Neural cell (in vitro differentiated cells): ENCODE measurements at regions not wholly inside any gene's neighbourhood (a gene's known extent, or its start where the extent isn't known, plus 50 kb on each side); places are given as distances from the start of the nearest gene placed in this dataset.

Source experiments
- H2AFZ ChIP-seq: fragments of 200-600, 300-800 bp; sonication (generic), shearing (Covaris generic); 2 replicates; pipeline ENCODE4 v1.6.0; 2014; ENCODE audit warnings: low read depth, mild to moderate bottlenecking, antibody characterized with exemption, low read length, moderate library complexity
- H3F3A ChIP-seq: fragments of 200-600 bp; shearing (Covaris generic); 2 replicates; pipeline ENCODE4 v1.6.1; 2016; ENCODE audit warnings: mild to moderate bottlenecking, moderate library complexity, mixed read lengths, antibody characterized with exemption, low read length; ENCODE audit not compliant: insufficient read depth, poor library complexity, severe bottlenecking
- H3K27ac ChIP-seq: fragments of 200-600, 300-800 bp; sonication (generic), shearing (Covaris generic); 2 replicates; pipeline ENCODE4 v1.5.1; 2014; ENCODE audit warnings: mild to moderate bottlenecking, low read length, moderate library complexity
- H3K27me3 ChIP-seq: fragments of 300-800, 200-600 bp; sonication (generic), shearing (Covaris generic); 2 replicates; pipeline ENCODE4 v1.6.0; 2014; ENCODE audit warnings: mild to moderate bottlenecking, low read depth, low read length, moderate library complexity; ENCODE audit not compliant: insufficient read depth
- H3K36me3 ChIP-seq: fragments of 300-800, 200-600 bp; sonication (generic), shearing (Covaris generic); 2 replicates; pipeline ENCODE4 v1.5.1; 2014; ENCODE audit warnings: mild to moderate bottlenecking, antibody characterized with exemption, low read length, moderate library complexity; ENCODE audit not compliant: insufficient read depth
- H3K4me2 ChIP-seq: fragments of 300-800, 200-600 bp; sonication (generic), shearing (Covaris generic); 2 replicates; pipeline ENCODE4 v1.6.0; 2014; ENCODE audit warnings: mild to moderate bottlenecking, low read length
- H3K4me3 ChIP-seq: fragments of 300-800, 200-600 bp; sonication (generic), shearing (Covaris generic); 2 replicates; pipeline ENCODE4 v1.5.1; 2014; ENCODE audit warnings: mild to moderate bottlenecking, low read length, moderate library complexity
- H3K79me2 ChIP-seq: fragments of 200-600 bp; shearing (Covaris generic); replicated peaks from 2 replicates; pipeline ENCODE4 v1.6.0; 2014; ENCODE audit warnings: mild to moderate bottlenecking, low read length, moderate library complexity; ENCODE audit not compliant: insufficient read depth
- H3K9ac ChIP-seq: fragments of 300-800, 200-600 bp; sonication (generic), shearing (Covaris generic); 2 replicates; pipeline ENCODE4 v1.6.1; 2016; ENCODE audit warnings: mild to moderate bottlenecking, low read length, mixed read lengths
- H3K9me2 ChIP-seq: fragments of 200-600 bp; shearing (Covaris generic); 2 replicates; pipeline ENCODE4 v1.6.1; 2016; ENCODE audit warnings: mild to moderate bottlenecking, low read length, mixed read lengths; ENCODE audit not compliant: insufficient read depth
- H3K9me3 ChIP-seq: fragments of 200-600, 300-800 bp; sonication (generic), shearing (Covaris generic); 2 replicates; pipeline ENCODE4 v1.6.1; 2016; ENCODE audit warnings: mild to moderate bottlenecking, mixed run types, low read length, moderate library complexity, mixed read lengths
- H4K20me1 ChIP-seq: fragments of 200-600 bp; shearing (Covaris generic); 2 replicates; pipeline ENCODE4 v1.6.1; 2016; ENCODE audit warnings: mild to moderate bottlenecking, mixed run types; ENCODE audit not compliant: insufficient read depth
- CTCF ChIP-seq: fragments of 450-650 bp; IDR thresholded peaks from 2 replicates; pipeline ENCODE4 v1.5.1; 2014; ENCODE audit warnings: antibody characterized with exemption, mild to moderate bottlenecking, moderate library complexity; ENCODE audit not compliant: poor library complexity, severe bottlenecking
- EP300 ChIP-seq: fragments of 450-650 bp; conservative IDR thresholded peaks from 2 replicates; pipeline ENCODE4 v1.6.1; 2014; ENCODE audit warnings: antibody characterized with exemption, mild to moderate bottlenecking, moderate library complexity; ENCODE audit not compliant: poor library complexity, severe bottlenecking
- EZH2 ChIP-seq: fragments of 200-600, 300-800 bp; shearing (Covaris generic), sonication (generic); IDR thresholded peaks from 2 replicates; pipeline ENCODE4 v1.6.1; 2014; ENCODE audit warnings: antibody characterized with exemption, low read length, borderline replicate concordance, mild to moderate bottlenecking; ENCODE audit not compliant: insufficient read depth, poor library complexity, severe bottlenecking
- MXI1 ChIP-seq: fragments of 450-650 bp; conservative IDR thresholded peaks from 2 replicates; pipeline ENCODE4 v1.6.1; 2014; ENCODE audit warnings: antibody characterized with exemption, mild to moderate bottlenecking; ENCODE audit not compliant: poor library complexity, severe bottlenecking
- POLR2AphosphoS5 ChIP-seq: IDR thresholded peaks from 2 replicates; pipeline ENCODE4 v1.6.1; 2012
- RAD21 ChIP-seq: fragments of 450-650 bp; conservative IDR thresholded peaks from 2 replicates; pipeline ENCODE4 v1.6.1; 2014; ENCODE audit warnings: antibody characterized with exemption, mild to moderate bottlenecking, moderate library complexity
- SMC3 ChIP-seq: fragments of 450-650 bp; conservative IDR thresholded peaks from 2 replicates; pipeline ENCODE4 v1.6.1; 2014; ENCODE audit warnings: antibody characterized with exemption, mild to moderate bottlenecking, moderate library complexity; ENCODE audit not compliant: poor library complexity
- TAF1 ChIP-seq: IDR thresholded peaks from 2 replicates; pipeline ENCODE4 v1.6.1; 2012; ENCODE audit warnings: low read depth
- TF ChIP-seq, protein P1 (sequence below): IDR thresholded peaks from 2 replicates; pipeline ENCODE4 v1.6.1; 2012; ENCODE audit warnings: borderline replicate concordance

- Histone ChIP-seq H3K27ac (no peak overlapping the region), H3K9ac (no peak overlapping the region), H3F3A (no peaks in the 10 kb centered on the region), H3K4me3 (no peak overlapping the region), H3K9me2 (no peaks in the 10 kb centered on the region), H3K36me3 (no peaks in the 10 kb centered on the region), H3K27me3 (no peaks in the 10 kb centered on the region), H4K20me1 (no peaks in the 10 kb centered on the region), H3K79me2 (no peaks in the 10 kb centered on the region), H2AFZ (no peak overlapping the region), H3K4me2 (no peak overlapping the region), H3K9me3 (no peaks in the 10 kb centered on the region)
- no peak for TF ChIP-seq EZH2
- TF ChIP-seq, protein P1, sequence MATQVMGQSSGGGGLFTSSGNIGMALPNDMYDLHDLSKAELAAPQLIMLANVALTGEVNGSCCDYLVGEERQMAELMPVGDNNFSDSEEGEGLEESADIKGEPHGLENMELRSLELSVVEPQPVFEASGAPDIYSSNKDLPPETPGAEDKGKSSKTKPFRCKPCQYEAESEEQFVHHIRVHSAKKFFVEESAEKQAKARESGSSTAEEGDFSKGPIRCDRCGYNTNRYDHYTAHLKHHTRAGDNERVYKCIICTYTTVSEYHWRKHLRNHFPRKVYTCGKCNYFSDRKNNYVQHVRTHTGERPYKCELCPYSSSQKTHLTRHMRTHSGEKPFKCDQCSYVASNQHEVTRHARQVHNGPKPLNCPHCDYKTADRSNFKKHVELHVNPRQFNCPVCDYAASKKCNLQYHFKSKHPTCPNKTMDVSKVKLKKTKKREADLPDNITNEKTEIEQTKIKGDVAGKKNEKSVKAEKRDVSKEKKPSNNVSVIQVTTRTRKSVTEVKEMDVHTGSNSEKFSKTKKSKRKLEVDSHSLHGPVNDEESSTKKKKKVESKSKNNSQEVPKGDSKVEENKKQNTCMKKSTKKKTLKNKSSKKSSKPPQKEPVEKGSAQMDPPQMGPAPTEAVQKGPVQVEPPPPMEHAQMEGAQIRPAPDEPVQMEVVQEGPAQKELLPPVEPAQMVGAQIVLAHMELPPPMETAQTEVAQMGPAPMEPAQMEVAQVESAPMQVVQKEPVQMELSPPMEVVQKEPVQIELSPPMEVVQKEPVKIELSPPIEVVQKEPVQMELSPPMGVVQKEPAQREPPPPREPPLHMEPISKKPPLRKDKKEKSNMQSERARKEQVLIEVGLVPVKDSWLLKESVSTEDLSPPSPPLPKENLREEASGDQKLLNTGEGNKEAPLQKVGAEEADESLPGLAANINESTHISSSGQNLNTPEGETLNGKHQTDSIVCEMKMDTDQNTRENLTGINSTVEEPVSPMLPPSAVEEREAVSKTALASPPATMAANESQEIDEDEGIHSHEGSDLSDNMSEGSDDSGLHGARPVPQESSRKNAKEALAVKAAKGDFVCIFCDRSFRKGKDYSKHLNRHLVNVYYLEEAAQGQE, result no peak
- TF ChIP-seq MXI1, result no peak
- no peak for TF ChIP-seq SMC3
- no peak for TF ChIP-seq RAD21
- no peak for TF ChIP-seq TAF1
- no peak for TF ChIP-seq POLR2AphosphoS5
- TF ChIP-seq EP300, result no peak
- no peak for TF ChIP-seq CTCF
Measured at GRCh38 chr22:34886812-34887211, 179.1 kb upstream of the ISX start.

- no peaks in the 10 kb centered on the region for H3K27me3 ChIP-seq
- TF ChIP-seq CTCF (no peak), EZH2 (no peak), POLR2AphosphoS5 (no peak), SMC3 (no peak), EP300 (no peak), TAF1 (no peak), MXI1 (no peak), RAD21 (no peak)
- TF ChIP-seq, protein P1, result no peak
- H3K4me2 ChIP-seq, result no peak overlapping the region
- H4K20me1 ChIP-seq, result no peaks in the 10 kb centered on the region
- no peaks in the 10 kb centered on the region for H3K9me2 ChIP-seq
- no peaks in the 10 kb centered on the region for H3K79me2 ChIP-seq
- no peak overlapping the region for H2AFZ ChIP-seq
- no peak overlapping the region for H3K27ac ChIP-seq
- no peak overlapping the region for H3K4me3 ChIP-seq
- no peaks in the 10 kb centered on the region for H3K9me3 ChIP-seq
- no peak overlapping the region for H3K9ac ChIP-seq
- H3K36me3 ChIP-seq, result no peaks in the 10 kb centered on the region
- no peaks in the 10 kb centered on the region for H3F3A ChIP-seq
Measured at GRCh38 chr22:34897126-34897525, 168.8 kb upstream of the ISX start.
